H9 (cell line): ENCODE measurements at regions not wholly inside any gene's neighbourhood (a gene's known extent, or its start where the extent isn't known, plus 50 kb on each side); places are given as distances from the start of the nearest gene placed in this dataset.

ENCODE experiments used
- DNase-seq: peaks from one replicate; pipeline ENCODE4 v3.0.0-alpha.2; 2017
- H2AFZ ChIP-seq: one replicate; pipeline ENCODE4 v1.6.1; 2013; ENCODE audit warnings: mild to moderate bottlenecking, low read length, control low read depth, moderate library complexity
- H2AK5ac ChIP-seq: 2 replicates; pipeline ENCODE4 v1.6.1; 2013; ENCODE audit warnings: low read length, control low read depth, mixed read lengths; ENCODE audit not compliant: insufficient read length
- H2BK120ac ChIP-seq: one replicate; pipeline ENCODE4 v1.6.1; 2013; ENCODE audit warnings: low read depth, mild to moderate bottlenecking, low read length, control low read depth, inconsistent platforms; ENCODE audit not compliant: poor library complexity, severe bottlenecking
- H2BK12ac ChIP-seq: 2 replicates; pipeline ENCODE4 v1.6.1; 2013; ENCODE audit warnings: low read length, control low read depth, mixed read lengths, low read depth; ENCODE audit not compliant: insufficient read length
- H2BK15ac ChIP-seq: 2 replicates; pipeline ENCODE4 v1.6.1; 2013; ENCODE audit warnings: low read depth, low read length, control low read depth
- H2BK20ac ChIP-seq: one replicate; pipeline ENCODE4 v1.6.1; 2013; ENCODE audit warnings: low read depth, mild to moderate bottlenecking, low read length, control low read depth, inconsistent platforms; ENCODE audit not compliant: poor library complexity, severe bottlenecking
- H2BK5ac ChIP-seq: 2 replicates; pipeline ENCODE4 v1.6.1; 2013; ENCODE audit warnings: low read length, control low read depth, mixed read lengths; ENCODE audit not compliant: insufficient read length
- H3K14ac ChIP-seq: 2 replicates; pipeline ENCODE4 v1.6.1; 2013; ENCODE audit warnings: low read length, control low read depth; ENCODE audit not compliant: insufficient read depth
- H3K18ac ChIP-seq: 2 replicates; pipeline ENCODE4 v1.6.1; 2013; ENCODE audit warnings: low read depth, mild to moderate bottlenecking, mixed read lengths, low read length, control low read depth; ENCODE audit not compliant: insufficient read length
- H3K23ac ChIP-seq: 2 replicates; pipeline ENCODE4 v1.6.1; 2013; ENCODE audit warnings: low read length, control low read depth, mixed read lengths, low read depth; ENCODE audit not compliant: insufficient read length
- H3K23me2 ChIP-seq: 2 replicates; pipeline ENCODE4 v1.6.1; 2013; ENCODE audit warnings: low read depth, mild to moderate bottlenecking, mixed read lengths, low read length, control low read depth; ENCODE audit not compliant: insufficient read length, poor library complexity, severe bottlenecking
- H3K27ac ChIP-seq: 2 replicates; pipeline ENCODE4 v1.5.1; 2013; ENCODE audit warnings: low read length, control low read depth, mixed read lengths, low read depth; ENCODE audit not compliant: insufficient read length
- H3K27me3 ChIP-seq: 2 replicates; pipeline ENCODE4 v1.6.1; 2013; ENCODE audit warnings: low read length, control low read depth, inconsistent platforms; ENCODE audit not compliant: insufficient read depth
- H3K4ac ChIP-seq: 2 replicates; pipeline ENCODE4 v1.6.1; 2013; ENCODE audit warnings: low read depth, mild to moderate bottlenecking, control low read depth, inconsistent platforms, low read length, moderate library complexity
- H3K4me1 ChIP-seq: 2 replicates; pipeline ENCODE4 v1.6.1; 2013; ENCODE audit warnings: low read length, control low read depth, inconsistent platforms; ENCODE audit not compliant: insufficient read depth
- H3K4me2 ChIP-seq: 2 replicates; pipeline ENCODE4 v1.6.1; 2013; ENCODE audit warnings: low read length, control low read depth, mixed read lengths; ENCODE audit not compliant: insufficient read length, insufficient read depth
- H3K56ac ChIP-seq: 2 replicates; pipeline ENCODE4 v1.6.1; 2013; ENCODE audit warnings: low read depth, mild to moderate bottlenecking, mixed read lengths, low read length, control low read depth; ENCODE audit not compliant: insufficient read length
- H3K79me1 ChIP-seq: 2 replicates; pipeline ENCODE4 v1.6.1; 2013; ENCODE audit warnings: low read depth, mild to moderate bottlenecking, moderate library complexity, low read length, control low read depth, inconsistent platforms; ENCODE audit not compliant: insufficient read depth, poor library complexity, severe bottlenecking
- H3K79me2 ChIP-seq: 2 replicates; pipeline ENCODE4 v1.6.1; 2013; ENCODE audit warnings: low read length, control low read depth, inconsistent platforms; ENCODE audit not compliant: insufficient read depth
- H3K9ac ChIP-seq: 2 replicates; pipeline ENCODE4 v1.6.1; 2013; ENCODE audit warnings: low read length, control low read depth, mixed read lengths; ENCODE audit not compliant: insufficient read length; ENCODE audit errors: extremely low read depth
- H3K9me3 ChIP-seq: one replicate; pipeline ENCODE4 v1.6.1; 2013; ENCODE audit warnings: low read depth, low read length, inconsistent platforms; ENCODE audit not compliant: control insufficient read depth
- H3T11ph ChIP-seq: one replicate; pipeline ENCODE4 v1.6.1; 2013; ENCODE audit warnings: mild to moderate bottlenecking, low read length, control low read depth, inconsistent platforms
- H4K20me1 ChIP-seq: one replicate; pipeline ENCODE4 v1.6.1; 2013; ENCODE audit not compliant: control insufficient read depth, insufficient read length, insufficient read depth
- H4K5ac ChIP-seq: 2 replicates; pipeline ENCODE4 v1.6.1; 2013; ENCODE audit warnings: low read depth, mild to moderate bottlenecking, mixed read lengths, low read length, control low read depth; ENCODE audit not compliant: insufficient read length
- H4K8ac ChIP-seq: replicated peaks from 2 replicates; pipeline ENCODE4 v1.6.1; 2013; ENCODE audit warnings: low read length, control low read depth, mixed read lengths, low read depth; ENCODE audit not compliant: insufficient read length
- H4K91ac ChIP-seq: 2 replicates; pipeline ENCODE4 v1.6.1; 2013; ENCODE audit warnings: low read depth, mild to moderate bottlenecking, moderate library complexity, mixed read lengths, low read length, control low read depth; ENCODE audit not compliant: insufficient read length
- H3K27ac Mint-ChIP-seq, 3 experiments: 2 replicates in 2 of 3; 3 replicates in 1 of 3; pipeline ENCODE4 v1.8.0; 2020 to 2021; ENCODE audit warnings: mixed read lengths in 3 of 3, mild to moderate bottlenecking in 1 of 3, moderate library complexity in 1 of 3
- H3K27me3 Mint-ChIP-seq: 2 replicates; pipeline ENCODE4 v1.8.0; 2021; ENCODE audit warnings: low read depth, mild to moderate bottlenecking, moderate library complexity, mixed read lengths
- H3K36me3 Mint-ChIP-seq, 3 experiments: 2 replicates in 2 of 3; 3 replicates in 1 of 3; pipeline ENCODE4 v1.8.0; 2020 to 2021; ENCODE audit warnings: low read depth in 3 of 3, mixed read lengths in 3 of 3; ENCODE audit not compliant: insufficient read depth in 1 of 3
- H3K4me1 Mint-ChIP-seq, 2 experiments: 2 replicates each; pipeline ENCODE4 v1.8.0; 2020; ENCODE audit warnings: mixed read lengths in 2 of 2
- H3K4me3 Mint-ChIP-seq, 2 experiments: 2 replicates in 1 of 2; 3 replicates in 1 of 2; pipeline ENCODE4 v1.8.0; 2020 to 2021; ENCODE audit warnings: mild to moderate bottlenecking in 2 of 2, mixed read lengths in 2 of 2, moderate library complexity in 1 of 2
- H3K9me3 Mint-ChIP-seq, 2 experiments: 2 replicates in 1 of 2; 3 replicates in 1 of 2; pipeline ENCODE4 v1.8.0; 2020; ENCODE audit warnings: mild to moderate bottlenecking in 2 of 2, mixed read lengths in 2 of 2, moderate library complexity in 1 of 2
- WGBS: extraction: QIAGEN DNeasy Blood & Tissue Kit; methylation state at CpG from one replicate; pipeline ENCODE4 v1.1.7; 2013; ENCODE audit warnings: missing lambda C conversion rate, low lambda C conversion rate, mixed read lengths; ENCODE audit not compliant: insufficient read length; ENCODE audit errors: extremely low coverage; 5-methylcytosine and 5-hydroxymethylcytosine counted together
- TF ChIP-seq, protein P1 (sequence below): fragments of 200-600 bp; sonication (generic); conservative IDR thresholded peaks from 3 replicates; pipeline ENCODE4 v1.8.0; 2021; ENCODE audit warnings: antibody characterized with exemption, mild to moderate bottlenecking

DNA sequence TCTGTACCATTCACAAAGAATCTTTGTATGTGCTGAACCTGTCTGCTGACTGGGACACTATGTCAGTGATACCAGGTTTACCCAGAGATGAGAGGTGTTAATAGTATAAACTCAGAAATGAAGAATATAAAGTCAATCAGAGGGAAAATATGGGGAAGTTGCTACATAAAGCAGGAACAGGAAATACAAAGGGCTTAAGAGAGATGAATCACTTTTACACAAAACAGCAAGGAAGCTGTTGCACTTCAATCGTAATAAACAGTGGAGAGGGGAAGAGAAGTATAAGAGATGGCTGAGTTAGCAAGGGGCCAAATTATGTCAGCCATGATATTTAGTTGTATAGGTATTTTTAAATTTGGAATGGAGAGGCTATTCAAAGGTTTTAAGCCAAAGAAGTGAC, 890.2 kb upstream of the NCAM2 start:
- H3K27me3 ChIP-seq, result no peaks in the 10 kb centered on the region
- no peak overlapping the region for H3K18ac ChIP-seq
- no peak overlapping the region for H3T11ph ChIP-seq
- Mint-ChIP-seq H3K9me3 (no peaks in the 10 kb centered on the region; a peak in 1 of 5 replicates), H3K4me3 (no peak overlapping the region), H3K36me3 (no peaks in the 10 kb centered on the region; a peak in 1 of 7 replicates), H3K27ac (no peak overlapping the region), H3K27me3 (no peaks in the 10 kb centered on the region), H3K4me1 (peaks cover 9 to 14% of the 10 kb centered on the region in 2 experiments)
- H3K27ac ChIP-seq, result no peak overlapping the region
- H3K9me3 ChIP-seq, result no peaks in the 10 kb centered on the region
- H3K4me2 ChIP-seq, result no peak overlapping the region
- H4K20me1 ChIP-seq, result no peaks in the 10 kb centered on the region
- H2BK5ac ChIP-seq, result no peak overlapping the region
- H2AK5ac ChIP-seq, result no peak overlapping the region
- no peak overlapping the region for H3K56ac ChIP-seq
- no peaks in the 10 kb centered on the region for H3K23me2 ChIP-seq
- H2BK20ac ChIP-seq, result no peak overlapping the region
- no peaks in the 10 kb centered on the region for H3K79me2 ChIP-seq
- no peak overlapping the region for H3K14ac ChIP-seq
- H2BK12ac ChIP-seq, result no peak overlapping the region
- H3K9ac ChIP-seq, result no peak overlapping the region
- H3K4me1 ChIP-seq, result no peaks in the 10 kb centered on the region; the same call in 1 of the 2 replicates
- H2AFZ ChIP-seq, result no peak overlapping the region
- H3K4ac ChIP-seq, result no peak overlapping the region
- H4K91ac ChIP-seq, result no peak overlapping the region
- no CpG with 5 or more reads among the region's 1 CpG for WGBS
- DNase-seq, result no peak
- no peak overlapping the region for H3K23ac ChIP-seq
- H2BK120ac ChIP-seq, result no peak overlapping the region
- TF ChIP-seq, protein P1, sequence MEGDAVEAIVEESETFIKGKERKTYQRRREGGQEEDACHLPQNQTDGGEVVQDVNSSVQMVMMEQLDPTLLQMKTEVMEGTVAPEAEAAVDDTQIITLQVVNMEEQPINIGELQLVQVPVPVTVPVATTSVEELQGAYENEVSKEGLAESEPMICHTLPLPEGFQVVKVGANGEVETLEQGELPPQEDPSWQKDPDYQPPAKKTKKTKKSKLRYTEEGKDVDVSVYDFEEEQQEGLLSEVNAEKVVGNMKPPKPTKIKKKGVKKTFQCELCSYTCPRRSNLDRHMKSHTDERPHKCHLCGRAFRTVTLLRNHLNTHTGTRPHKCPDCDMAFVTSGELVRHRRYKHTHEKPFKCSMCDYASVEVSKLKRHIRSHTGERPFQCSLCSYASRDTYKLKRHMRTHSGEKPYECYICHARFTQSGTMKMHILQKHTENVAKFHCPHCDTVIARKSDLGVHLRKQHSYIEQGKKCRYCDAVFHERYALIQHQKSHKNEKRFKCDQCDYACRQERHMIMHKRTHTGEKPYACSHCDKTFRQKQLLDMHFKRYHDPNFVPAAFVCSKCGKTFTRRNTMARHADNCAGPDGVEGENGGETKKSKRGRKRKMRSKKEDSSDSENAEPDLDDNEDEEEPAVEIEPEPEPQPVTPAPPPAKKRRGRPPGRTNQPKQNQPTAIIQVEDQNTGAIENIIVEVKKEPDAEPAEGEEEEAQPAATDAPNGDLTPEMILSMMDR, result no peak
- H4K8ac ChIP-seq, result no peak overlapping the region
- no peak overlapping the region for H2BK15ac ChIP-seq
- H3K79me1 ChIP-seq, result no peaks in the 10 kb centered on the region
- no peak overlapping the region for H4K5ac ChIP-seq
